A673 (cell line): ENCODE measurements at regions not wholly inside any gene's neighbourhood (a gene's known extent, or its start where the extent isn't known, plus 50 kb on each side); places are given as distances from the start of the nearest gene placed in this dataset.

Experiments used
- EZH2 ChIP-seq: fragments of 200-600 bp; sonication (generic); IDR thresholded peaks from 2 replicates; pipeline ENCODE4 v1.6.1; 2017; ENCODE audit warnings: borderline replicate concordance, low read depth, mild to moderate bottlenecking, mixed read lengths, antibody characterized with exemption, low read length; ENCODE audit not compliant: poor library complexity, severe bottlenecking
- TF ChIP-seq, protein P1 (sequence below): fragments of 300-800, 200-600 bp; sonication (generic); conservative IDR thresholded peaks from 2 replicates; pipeline ENCODE4 v1.5.1; 2017; ENCODE audit warnings: low read depth, mild to moderate bottlenecking, antibody characterized with exemption, low read length, moderate library complexity, mixed read lengths

- TF ChIP-seq, protein P1, sequence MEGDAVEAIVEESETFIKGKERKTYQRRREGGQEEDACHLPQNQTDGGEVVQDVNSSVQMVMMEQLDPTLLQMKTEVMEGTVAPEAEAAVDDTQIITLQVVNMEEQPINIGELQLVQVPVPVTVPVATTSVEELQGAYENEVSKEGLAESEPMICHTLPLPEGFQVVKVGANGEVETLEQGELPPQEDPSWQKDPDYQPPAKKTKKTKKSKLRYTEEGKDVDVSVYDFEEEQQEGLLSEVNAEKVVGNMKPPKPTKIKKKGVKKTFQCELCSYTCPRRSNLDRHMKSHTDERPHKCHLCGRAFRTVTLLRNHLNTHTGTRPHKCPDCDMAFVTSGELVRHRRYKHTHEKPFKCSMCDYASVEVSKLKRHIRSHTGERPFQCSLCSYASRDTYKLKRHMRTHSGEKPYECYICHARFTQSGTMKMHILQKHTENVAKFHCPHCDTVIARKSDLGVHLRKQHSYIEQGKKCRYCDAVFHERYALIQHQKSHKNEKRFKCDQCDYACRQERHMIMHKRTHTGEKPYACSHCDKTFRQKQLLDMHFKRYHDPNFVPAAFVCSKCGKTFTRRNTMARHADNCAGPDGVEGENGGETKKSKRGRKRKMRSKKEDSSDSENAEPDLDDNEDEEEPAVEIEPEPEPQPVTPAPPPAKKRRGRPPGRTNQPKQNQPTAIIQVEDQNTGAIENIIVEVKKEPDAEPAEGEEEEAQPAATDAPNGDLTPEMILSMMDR = no peak
- no peak for TF ChIP-seq EZH2
Observed at GRCh38 chr6:122154155-122154554, 245.3 kb upstream of the HSF2 start.
